ENCODE measurements at regions not wholly inside any gene's neighbourhood (a gene's known extent, or its start where the extent isn't known, plus 50 kb on each side); places are given as distances from the start of the nearest gene placed in this dataset.
"Not testable (repeated sequence)": the region's sequence is repeated elsewhere in the genome, so short reads cannot be mapped to it uniquely, and the experiment has no call there.

DNA sequence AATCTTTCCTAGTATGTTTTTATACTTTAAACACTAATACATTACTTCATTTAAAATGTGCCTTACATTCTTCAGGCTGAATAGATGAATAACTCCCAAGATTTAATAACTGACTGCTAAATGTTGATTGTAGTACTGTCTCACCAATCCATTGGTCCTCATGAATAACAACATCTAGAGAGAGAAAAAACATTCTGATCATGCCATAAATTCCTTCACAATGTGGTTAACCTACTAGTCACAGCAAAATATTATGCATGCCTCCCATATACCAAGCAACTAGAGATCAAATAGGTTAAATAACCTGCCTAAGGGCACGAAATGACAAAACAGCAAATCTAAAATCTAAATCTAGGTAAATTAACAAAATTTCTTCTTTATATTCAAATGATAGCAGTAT is 66.2 kb downstream of the SYT15 start:
- not testable (repeated sequence) for DNase-seq

GRCh38 chr10:46646132-46646531 is 67.2 kb downstream of the SYT15 start:
- not testable (repeated sequence) for DNase-seq

DNA sequence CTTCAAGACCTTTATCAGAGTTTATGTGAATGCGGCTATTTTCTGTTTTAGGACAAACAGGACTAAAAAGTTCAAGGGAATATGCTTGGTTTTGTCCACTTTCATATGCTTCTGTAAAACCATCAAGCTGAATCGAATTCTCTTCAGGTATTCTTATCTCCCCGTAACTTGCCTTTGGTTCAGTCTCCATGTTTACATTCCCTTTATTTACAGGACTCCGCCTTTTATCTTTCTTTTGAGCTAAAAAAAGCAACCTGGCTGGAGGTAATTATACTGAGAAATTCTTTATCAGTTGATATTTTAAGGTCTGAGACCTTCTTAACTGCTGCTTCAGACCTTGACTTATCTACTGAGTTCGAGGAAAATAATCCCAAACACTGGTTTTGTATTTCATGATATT is 72.0 kb downstream of the SYT15 start:
- DNase-seq = not testable (repeated sequence)

GRCh38 chr10:46657437-46657836 is 78.5 kb downstream of the SYT15 start:
- not testable (repeated sequence) for DNase-seq

DNA sequence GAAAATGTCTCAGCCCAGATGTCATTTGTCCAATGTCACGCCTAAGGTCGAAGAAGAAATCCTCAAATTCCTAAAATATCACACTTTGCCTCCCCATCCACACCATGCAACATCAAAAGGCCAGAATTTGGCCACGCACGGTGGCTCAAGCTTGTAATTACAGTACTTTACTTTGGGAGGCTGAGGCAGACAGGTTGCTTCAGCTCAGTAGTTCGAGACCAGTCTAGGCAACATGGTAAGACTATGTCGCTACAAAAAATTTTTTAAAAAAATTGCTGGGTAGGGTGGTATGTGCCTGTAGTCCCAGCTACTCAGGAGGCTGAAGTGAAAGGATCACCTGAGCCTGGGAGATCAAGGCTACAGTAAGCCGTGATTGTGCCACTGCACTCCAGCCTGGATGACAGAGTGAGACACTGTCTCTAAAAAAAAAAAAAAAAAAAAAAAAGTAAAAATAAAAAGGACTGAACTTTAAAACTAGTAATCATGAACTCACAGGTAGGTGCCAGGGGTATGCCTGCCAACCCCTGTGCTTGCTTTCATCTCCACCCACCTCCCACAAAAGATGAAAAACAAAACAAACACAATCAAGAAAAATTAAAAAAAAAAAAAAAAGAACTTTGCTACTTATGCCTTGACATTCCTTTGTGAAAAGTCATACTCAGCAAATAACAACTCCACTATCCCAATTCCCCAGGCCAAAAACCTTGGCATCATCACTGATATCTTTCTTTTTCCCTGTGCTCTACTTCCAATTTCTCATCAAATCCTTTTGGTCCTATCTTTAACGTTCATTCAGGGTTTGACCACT is 81.3 kb downstream of the SYT15 start:
- not testable (repeated sequence) for DNase-seq

DNA sequence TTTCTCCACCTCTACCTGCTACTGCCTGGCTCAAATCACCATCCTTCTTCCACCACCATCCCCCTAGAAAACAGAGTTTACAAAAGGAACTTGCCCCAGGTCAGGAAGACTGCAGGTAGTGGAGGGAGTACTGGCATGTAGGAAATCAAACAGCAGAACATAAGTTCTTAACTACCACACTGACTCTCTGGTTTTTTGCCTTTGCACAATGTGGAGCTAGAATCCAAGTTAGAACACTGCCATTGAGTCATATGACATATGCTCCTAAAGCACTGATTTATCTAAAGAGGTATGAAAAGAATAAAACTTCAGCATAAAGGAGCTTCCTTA is 81.9 kb downstream of the SYT15 start:
- not testable (repeated sequence) for DNase-seq

DNA sequence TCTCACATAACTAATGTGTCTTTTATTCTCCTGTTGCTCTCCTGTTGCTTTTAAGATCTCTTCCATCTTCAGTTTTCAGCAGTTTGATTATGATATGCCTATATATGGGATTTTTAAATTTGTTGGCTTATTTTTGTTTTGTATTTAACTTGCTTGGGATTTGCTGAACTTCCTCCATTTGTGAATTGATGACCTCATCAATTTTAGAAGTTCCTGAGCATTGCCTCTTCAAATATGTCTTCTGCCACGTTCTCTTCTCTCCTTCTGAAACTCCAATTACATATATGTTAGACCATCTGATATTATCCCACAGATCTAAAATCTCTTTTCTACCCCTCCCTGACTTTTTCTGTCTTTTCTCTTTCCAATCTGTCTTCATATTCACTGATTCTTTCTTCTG is 86.6 kb downstream of the SYT15 start:
- DNase-seq = not testable (repeated sequence)

DNA sequence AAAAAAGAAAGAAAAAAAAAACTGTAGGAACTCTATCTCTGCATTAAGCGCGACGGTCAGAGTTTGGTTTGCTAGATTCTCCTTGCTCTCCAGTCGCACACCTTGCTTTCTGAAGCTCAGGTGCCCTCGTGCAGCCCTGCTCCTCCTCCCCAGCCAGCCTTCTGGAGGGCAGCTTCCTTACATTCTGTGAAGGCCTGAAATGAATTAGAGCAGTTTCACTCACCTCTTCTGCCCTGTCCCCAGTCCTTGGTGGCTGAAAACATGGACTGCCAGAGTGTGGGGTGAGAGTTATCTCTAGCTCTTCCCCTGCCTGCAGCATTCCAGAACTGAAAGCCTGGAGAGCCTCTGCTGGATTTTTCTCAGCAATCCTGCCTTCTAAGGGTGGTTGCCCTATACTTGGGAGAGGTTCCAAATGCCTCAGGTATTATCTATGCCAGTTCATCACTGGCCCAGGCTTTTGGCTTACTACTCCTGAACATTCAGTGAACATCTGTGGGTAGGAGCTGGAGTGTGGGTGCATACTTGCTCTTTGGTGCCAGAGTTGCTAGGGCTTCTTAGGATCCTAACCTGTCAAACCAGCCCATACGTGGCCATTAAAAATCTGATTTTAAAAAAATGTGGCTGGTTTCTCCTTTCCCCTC is 89.5 kb downstream of the SYT15 start:
- not testable (repeated sequence) for DNase-seq

DNA sequence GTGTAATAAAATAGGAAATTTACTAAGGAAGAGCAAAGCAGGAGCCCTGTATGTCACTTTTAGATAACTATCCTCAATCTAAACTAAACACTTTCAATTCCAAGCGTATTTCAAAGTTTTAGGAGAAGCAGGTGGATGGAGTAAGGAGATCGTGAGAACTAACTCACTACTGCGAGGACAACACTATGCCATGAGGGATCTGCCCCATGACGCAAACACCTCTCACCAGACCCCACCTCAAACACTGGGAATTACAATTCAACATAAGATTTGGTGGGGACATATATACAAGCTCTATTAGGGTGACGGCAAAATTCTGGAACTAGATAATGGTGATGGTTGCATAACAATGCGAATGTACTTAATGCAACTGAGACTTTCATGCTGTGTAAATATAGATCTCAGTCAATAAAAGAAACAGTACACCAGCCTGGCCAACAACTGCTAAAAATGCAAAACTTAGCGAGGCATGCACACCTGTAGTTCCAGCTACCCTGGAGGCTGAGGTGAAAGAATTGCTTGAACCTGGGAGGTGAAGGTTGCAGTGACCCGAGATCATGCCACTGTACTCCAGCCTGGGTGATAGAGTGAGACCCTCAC is 99.0 kb downstream of the SYT15 start:
- DNase-seq = not testable (repeated sequence)

DNA sequence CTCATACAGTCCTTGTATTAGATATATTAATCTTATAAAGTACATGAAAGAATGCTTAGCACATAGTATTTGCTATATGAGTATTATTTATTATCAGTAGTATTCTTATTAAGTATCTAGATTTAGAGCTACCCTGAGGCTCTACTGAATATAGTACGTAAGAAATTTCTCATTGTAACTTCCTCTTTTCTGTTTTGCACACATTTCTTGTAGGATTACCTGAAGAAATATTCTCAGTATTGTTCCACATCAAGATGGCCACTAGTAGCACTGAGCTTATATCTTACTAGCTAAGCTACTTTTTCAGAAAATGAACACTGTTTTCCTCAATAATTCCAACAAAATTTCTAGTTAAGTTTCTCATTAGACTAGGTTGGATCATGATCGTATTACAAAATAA is 112.5 kb downstream of the SYT15 start:
- not testable (repeated sequence) for DNase-seq

GRCh38 chr10:46693218-46693617 is 114.3 kb downstream of the SYT15 start:
- DNase-seq = not testable (repeated sequence)

DNA sequence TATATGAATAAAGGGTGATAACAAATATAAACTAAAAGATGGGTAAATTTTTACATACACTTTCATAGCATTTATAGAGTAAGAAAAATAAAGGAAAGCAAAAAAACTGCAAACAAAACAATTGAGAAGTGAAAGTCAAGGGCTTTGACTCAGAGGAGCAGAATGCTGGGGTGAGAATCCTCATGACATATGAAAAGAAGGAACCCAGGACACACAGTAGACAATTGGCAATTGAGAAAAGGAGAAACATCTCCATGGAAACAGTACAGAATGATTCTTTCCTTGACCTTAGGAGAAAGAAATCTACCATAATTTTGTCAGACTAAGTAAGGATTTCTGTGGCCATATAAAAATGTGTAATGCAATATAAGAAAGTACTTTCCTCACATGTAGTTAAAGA is 138.3 kb downstream of the SYT15 start:
- not testable (repeated sequence) for DNase-seq

DNA sequence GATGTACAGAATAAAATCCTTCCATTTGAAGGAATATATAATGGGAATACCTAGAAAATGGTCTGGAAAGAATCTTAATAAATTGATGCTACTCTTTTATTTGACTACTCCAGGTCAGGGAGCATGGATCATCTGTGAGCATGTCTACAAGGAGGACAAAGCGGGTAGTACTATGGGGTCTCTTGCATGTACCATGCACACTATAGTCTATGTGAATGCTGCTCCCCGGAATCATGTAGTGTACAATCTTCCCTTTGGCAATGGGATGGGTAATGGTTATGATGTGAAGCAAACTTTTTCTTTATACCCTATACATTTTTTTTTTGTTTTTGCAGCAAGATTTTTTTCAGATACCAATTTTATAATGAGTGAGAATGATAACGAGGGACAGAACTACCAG is 139.1 kb downstream of the SYT15 start:
- DNase-seq = not testable (repeated sequence)

DNA sequence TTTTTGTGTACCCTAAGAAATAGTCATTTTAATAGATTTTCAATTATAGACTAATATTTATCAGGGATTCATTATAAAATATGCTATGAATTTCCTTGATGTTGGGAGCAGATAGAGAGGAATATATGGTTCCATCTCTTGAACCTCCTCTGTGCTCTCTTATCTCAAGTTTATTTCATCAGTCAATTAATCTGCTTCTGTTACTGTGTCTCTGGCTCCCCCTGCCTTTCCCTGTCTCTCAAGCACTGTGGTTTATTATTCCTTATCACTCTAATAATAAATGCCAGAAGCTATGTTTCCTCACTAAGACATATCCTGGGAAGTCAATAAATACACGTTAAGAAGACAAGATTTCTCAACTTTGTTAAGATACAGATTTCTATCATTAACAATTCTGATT is 141.5 kb downstream of the SYT15 start:
- peak; percentile 4 for DNase-seq

DNA sequence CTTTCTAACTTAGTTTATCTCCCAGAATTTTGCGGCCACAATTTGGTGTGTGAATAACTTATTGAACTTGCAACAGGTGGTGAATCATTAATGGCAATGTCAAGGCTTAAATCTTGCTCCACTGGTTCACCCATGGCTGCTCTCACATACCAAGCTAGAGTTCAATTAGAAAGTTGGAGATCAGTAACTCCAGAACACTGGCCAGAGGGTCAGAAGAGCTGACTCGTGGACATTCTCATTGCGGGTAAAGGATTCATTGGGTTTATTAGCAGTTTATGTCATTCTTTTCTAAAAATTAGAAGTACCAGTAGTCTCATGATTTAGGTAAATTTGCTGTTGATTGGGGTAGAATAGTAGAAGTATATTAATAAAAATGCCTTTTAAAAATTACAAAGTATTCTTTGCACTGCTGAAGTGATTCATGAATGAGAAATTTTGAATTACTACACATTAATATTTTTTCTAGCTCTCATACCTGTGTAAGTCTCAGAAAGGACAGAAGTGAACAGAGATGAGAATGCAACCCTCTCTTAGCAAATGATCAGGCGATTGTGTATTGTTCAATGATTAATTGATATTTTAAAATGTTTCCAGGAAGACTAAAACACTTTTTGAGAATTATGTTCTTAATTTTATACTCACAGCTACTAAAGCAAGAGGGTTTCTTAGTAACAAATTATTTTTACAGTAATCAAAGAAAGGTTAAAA is 142.0 kb downstream of the SYT15 start:
- not testable (repeated sequence) for DNase-seq

GRCh38 chr10:46724258-46724657 is 145.3 kb downstream of the SYT15 start:
- not testable (repeated sequence) for DNase-seq

GRCh38 chr10:46728359-46728758 is 149.4 kb downstream of the SYT15 start:
- not testable (repeated sequence) for DNase-seq

DNA sequence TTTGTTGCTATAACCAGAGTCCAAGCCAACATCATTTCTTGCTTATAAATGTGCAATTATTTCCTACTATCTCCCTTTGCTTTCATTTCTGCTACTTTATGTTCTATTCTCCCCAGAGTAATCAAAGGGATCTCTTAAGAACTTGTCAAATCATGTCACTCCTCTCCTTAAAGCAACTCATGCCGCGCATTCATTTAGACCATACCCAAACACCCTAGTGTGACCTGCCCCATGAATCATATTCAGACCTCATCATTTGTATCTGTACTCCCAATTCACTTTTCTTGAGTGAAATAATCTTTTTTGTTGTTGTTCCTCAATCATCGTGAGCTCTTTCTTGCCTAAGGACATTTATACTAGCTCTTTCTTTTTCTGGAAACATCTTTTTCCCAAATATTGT is 151.8 kb downstream of the SYT15 start:
- not testable (repeated sequence) for DNase-seq

DNA sequence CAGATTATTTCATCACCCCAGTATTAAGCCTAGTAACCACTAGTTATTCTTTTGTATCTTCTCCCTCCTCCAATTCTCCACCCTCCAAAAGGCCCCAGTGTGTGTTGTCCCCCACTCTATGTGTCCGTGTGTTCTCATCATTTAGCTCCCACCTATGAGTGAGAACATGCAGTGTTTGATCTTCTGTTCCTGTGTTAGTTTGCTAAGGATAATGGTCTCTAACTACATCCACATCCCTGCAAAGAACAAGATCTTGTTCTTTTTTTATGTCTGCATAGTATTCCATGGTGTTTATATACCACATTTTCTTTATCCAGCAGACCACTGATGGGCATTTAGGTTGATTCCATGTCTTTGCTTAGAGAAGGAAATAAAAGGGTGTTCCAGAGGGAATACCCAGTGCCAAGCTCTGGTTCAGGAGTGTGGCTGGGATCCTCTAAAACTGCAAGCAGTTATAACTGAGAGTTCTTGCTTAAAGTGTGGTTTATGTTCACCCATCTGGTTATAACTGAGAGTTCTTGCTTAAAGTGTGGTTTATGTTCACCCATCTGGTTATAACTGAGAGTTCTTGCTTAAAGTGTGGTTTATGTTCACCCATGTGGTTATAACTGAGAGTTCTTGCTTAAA is 154.8 kb downstream of the SYT15 start:
- not testable (repeated sequence) for DNase-seq

DNA sequence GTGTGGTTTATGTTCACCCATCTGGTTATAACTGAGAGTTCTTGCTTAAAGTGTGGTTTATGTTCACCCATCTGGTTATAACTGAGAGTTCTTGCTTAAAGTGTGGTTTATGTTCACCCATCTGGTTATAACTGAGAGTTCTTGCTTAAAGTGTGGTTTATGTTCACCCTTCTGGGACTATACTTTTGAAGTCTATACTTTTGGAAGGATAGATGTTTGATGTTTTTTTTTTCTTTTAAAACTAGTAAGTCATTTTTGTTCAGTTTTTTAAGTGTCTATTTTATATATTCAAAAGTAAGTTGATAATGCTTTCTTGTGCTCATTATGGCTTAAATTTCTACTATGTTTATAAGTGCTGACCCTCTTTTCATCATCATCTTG is 155.3 kb downstream of the SYT15 start:
- DNase-seq = not testable (repeated sequence)

DNA sequence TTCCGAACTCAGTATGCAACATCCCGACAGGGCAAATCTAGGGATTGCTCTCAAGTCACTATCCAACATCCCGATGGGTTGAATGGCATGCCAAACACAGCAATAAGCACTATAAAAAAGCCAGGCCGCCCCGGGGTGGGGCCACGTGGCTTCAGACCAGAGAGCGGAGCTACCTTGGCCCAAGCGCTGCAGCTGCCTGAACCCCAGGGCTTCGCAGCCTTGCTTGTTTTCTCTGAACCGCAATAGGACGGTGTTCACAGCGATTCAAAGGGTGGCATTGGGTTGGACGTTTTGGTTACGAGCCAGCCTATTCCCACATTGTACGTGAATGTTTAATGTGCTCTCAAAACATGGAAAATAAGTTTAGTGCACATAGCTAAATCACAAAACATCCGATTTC is 161.0 kb downstream of the SYT15 start:
- DNase-seq = not testable (repeated sequence)

DNA sequence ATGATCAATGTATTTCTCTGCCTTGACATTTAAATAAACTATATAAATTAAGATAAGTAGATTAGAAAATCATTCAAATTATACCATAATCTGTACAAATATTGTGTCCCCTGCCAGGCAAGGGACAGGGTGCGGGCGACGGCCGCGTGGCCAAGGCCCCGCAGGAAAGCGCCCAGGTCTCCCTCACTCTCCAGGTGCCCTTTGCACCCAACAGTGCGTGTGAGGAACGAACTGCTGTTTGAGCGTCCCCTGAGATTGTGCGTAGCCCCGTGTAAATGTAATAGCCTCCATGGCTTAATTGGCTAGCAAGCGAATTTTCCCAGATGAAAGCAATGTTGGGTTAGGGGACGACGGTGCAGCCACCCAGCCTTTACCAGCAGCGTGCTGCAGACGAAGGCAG is 161.4 kb downstream of the SYT15 start:
- DNase-seq = not testable (repeated sequence)

All from muscle of arm (tissue), 1 donor.